Activated CD4-positive, alpha-beta T cell treated with anti-CD3 and anti-CD28 coated beads, Interleukin-2, amount 50 U/mL, for 48 hours (primary cell): ENCODE measurements at regions not wholly inside any gene's neighbourhood (a gene's known extent, or its start where the extent isn't known, plus 50 kb on each side); places are given as distances from the start of the nearest gene placed in this dataset.

ENCODE experiments used
- DNase-seq, 2 experiments: peaks; one replicate each; pipeline ENCODE4 v3.0.0-alpha.2; 2020

DNA sequence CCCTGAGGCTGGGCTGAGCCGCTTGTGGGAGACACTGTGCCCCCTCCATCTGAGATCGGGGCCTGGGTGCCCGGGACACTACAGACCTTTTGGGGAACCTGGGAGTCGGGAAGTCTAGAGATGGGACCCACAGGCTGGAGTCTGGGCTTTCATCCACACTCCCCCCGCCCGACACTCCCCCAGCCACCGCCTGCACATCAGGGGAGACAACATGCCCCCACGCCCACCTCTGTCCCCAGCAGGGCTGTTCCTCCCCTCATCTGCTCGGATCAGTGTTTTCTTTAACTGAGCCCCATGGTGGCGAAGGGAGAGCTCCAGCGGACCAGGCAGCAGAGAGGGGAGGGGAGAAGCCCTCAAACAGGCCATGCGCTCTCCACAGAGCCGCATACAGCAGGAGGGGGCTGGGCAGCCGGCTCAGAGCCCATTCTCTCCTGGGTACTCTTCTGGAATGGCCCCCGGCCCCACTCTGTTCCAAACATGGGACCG is 174.7 kb downstream of the IGLL1 start:
- DNase-seq: no peak

DNA sequence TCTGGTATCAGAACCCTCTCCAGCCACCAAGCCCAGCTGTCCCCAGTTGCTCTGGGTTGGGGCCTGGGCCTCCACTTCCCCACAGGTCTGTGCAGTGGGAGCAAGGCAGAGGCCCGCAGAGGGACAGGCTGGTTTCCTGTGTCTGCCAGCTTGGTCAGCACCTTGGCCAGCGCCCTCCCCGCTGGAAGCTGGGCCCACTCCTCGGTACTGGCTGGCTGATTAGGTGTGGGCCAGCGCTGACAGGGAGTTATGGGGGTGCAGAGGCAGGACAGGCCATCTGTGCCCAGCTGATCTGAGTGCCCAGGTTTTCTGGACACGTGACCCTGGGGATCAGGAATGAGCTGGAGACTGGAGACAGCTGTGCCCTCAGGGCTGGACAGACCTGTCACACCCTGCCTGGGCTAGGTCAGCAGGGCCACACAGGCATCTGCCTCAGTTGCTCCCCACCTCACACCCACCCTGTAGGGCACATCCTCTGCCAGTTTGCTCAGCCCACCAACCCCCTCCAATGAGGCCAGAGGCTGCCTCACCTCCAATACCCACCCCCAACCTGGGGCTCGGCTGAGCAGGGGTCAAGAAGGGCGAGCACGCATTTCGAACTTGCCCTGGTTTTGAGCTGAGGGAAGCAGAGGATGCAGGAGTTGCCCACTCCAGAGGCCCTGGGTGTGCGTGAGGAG is 175.3 kb downstream of the IGLL1 start:
- DNase-seq: no peak

DNA sequence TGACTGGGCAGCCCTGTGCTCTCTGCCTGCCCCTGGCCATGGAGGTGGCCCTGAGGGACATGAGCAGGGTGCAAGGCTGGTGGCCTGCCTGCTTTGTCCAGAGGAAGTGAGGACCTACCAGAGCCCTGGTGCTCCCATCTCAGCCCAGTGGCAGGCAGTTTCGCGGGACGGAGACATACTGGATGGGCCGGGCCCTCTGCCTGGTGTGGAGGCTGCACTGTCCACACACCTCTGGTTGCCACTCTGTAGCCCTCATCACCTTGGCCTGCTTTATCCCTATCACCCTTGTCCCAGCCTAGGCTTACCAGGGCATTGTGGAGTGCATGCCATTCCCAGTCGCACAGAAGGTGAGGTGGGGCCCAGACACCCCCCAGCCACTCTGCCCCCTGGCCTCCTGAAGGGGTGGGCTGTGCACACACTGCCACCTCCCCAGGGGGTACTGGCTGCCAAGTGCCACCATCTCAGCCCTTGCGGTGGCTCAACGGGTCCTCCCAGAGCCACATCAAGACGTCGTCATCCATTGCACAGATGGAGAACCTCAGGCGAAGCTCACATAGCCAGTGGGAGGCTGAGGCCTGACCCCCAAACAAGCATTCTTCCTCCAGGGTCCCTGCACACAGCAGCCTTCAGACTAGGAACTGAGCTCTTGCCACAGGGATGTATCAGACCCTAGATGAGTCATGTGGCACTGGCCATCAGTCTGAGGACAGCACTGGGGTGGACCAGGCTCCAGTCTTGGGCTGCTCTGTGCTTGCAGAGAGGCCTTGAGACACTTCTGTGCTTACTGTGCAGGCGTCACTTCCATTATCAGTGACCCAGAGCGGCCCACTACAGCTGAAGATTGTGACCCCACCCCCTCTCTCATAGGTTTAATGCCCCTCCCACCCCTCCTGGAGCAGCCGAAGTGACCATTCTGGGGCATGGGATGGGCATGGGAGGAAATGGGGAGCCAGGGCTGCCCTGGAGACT is 176.1 kb downstream of the IGLL1 start:
- DNase-seq: no peak

DNA sequence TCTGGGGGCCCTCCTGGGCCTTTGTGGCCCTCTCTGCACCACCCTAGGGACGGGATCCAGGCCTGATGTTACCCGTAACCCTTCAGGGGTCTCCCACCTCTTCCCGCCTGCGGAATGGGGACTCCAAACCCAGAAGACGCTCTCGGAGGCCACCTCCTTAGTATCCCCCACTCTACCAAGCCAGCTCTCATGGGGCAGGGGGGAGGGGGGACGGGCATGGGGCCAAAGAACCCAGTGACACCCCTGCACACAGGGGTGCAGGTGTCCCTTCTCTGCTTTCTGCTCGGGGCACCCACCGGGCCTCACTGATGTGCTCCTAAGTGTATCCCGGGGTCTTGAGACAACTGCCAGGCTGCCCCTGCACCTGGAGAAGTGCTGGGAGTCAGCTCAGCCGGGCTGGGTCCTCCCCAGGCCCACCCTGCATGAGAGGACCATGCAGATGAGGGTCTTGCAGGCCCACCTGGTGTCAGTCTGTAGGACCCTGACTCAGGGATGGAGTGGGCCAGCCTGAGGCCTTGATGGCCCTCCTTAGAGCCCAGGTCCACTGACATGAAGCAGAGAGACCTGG is 176.9 kb downstream of the IGLL1 start:
- no peak for DNase-seq

DNA sequence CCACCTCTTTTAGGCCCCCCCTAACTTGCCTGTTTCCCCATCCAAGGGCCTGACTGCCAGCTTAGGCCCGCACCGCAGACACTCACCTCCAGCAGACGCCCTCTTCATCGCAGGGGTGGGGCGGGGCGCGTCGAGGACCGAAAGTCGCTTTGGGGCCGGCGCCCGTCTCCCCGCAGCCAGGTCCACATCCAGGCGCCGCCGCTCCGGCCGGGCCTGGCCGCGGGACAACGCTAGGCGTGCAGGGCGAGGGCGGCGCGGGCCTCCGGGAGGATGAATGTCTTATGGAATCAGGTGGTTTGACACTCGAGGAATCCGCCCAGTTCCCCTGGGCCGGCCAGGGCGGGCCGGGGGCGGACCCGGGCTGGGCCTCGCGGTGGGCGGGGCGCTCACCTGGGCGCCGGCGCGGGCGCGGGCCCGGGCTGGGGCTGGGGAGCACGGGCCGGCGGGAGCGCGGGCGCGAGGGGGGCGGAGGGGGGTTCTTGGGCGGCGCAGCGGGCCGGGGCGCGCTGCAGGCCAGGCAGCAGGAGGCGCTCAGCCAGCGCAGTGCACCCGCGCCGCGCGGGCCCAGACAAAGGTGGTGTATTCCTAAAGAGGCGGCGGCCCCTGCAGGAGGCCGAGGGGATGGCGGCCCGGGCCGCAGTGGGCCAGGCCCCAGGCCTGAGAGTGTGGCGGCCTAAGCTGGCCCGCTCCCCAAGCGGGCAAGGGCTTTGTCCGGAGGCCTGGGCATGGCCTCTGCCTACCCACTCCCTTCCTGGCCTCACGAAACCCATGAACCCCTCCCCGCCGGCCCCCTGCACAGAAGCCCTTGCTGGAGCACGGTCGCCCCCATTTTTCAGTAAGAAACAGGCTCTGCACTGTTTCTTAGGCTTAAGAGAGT is 177.6 kb downstream of the IGLL1 start:
- DNase-seq: peak; percentile 50 to 64

DNA sequence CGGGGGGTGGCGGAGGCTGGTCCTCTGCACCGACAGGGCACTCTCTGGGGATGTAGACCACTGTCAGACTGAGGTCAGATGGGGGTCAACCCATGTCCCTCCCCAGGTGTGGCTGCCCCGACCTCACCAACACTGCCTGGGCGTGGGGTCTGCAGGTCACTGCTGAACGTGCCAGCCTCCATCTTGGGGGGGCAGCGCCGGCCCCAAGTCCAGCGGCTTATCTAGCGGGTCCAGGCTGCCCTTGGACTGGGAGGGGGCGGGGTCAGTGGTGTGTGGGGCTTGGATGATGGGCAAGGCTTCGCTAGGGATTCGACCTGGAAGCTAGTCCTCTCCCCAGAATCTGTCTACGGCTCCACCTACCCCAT is 178.2 kb downstream of the IGLL1 start:
- DNase-seq: no peak

DNA sequence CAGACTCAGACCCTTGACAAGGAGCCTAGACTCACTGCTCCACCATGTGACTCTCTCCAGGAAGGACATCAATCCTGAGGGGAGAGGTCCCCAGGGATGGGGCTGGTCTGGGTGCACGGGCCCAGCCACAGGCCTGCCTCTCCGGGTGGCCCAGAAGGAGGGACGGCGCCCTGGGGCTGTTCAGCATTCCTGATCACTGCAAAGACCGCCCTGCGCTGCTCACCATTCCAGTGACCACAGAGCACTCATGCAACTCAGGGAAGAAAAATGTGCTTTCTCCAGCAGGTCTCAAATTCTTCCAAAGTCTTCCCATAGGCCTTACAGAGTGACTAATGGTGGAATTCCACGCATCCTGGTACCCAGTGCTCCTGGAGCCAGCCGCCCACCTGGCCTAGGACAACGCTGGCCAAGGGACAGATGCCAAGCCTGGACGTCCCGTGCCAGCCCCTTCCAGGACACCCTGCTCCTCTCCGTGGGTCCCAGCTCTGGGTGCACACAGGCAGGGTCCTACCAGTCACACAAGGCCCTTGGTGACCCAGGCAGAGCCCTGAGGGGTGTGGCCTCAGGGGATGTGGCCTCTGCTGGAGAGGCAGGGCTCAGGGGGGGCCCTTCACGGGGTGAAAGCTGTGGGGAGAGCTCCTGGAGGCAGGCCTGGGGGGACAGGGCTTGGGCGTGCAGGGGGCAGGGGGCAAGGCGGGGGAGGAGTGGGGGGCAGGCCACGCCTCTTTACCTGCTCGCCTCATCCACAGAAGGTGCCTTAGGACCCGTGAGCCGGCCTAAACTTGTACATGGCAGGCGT is 178.8 kb downstream of the IGLL1 start:
- no peak for DNase-seq

DNA sequence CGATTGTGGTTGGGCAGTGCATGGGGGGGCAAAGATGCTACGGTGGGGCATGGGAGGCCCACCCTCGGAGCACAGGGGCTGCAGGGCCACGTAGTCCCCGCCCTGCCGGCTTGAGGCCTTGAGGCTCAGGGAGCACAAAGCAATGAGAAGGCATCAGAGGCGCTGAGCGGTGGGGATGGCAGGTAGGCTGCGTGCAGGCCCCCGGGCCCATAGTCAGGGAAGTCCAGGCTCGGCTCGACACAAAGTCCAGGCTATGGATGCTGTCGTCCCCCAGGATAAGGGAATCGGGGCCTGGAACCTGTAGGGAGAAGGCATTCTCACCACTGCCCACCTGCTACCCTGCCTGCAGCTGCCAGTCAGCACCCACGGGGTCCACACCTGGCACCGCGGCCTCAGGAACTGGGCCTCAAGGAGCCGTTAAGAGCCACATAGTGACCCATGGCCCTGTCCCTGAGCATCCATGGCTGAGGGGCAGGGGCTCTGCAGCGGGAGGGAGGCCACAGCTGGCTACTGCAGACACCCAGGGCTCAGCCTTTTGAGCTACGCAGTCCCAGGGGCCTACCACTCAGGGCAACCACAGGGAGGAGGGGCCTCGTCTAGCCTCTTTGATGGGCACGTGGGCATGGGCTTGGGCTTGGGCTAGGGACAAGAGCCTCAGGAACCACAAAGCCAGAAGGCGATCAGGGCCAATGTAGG is 179.7 kb downstream of the IGLL1 start:
- no peak for DNase-seq

DNA sequence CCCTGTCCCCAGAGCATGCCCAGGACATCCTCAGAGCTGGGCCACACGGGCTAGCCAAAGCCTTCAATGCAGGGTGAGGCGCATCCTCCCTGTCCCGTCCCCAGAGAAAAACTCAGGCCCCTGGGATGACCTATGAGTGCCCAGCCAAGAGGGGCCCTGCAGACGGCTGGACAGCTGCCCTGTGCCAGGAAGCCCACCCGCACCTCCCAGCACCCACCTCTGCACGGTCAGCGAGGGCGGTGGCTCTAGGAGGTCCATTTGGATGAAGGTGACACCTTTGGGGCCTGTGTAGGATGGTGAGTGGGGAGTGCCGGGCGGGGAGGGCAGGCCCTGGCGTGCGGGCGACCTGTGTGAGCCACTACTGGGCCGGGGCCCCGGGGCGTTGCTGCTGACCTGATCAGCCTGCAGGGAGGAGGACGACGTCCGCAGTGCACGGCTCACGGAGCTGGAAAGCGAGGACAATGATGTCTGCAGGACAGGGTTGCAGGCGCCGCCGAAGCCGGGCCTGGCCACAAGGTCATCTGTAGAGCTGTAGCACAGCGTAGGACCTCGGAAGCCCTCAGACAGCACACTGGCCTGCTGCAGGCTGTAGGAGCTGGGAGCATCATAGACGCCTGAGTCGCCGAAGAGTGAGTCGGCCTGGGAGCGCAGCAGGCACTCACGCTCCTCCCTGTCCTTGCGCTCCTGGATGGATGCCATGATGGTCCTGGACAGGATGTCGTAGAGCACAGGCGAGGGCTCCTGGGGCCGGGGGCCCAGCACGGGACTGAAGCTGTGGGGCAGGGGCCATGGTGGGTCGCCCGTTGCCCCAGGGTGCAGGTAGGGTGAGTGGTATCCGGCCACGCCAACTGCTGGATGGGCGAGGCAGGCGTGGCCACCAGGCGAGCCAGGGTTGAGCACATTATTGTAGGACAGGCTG is 180.5 kb downstream of the IGLL1 start:
- no peak for DNase-seq

DNA sequence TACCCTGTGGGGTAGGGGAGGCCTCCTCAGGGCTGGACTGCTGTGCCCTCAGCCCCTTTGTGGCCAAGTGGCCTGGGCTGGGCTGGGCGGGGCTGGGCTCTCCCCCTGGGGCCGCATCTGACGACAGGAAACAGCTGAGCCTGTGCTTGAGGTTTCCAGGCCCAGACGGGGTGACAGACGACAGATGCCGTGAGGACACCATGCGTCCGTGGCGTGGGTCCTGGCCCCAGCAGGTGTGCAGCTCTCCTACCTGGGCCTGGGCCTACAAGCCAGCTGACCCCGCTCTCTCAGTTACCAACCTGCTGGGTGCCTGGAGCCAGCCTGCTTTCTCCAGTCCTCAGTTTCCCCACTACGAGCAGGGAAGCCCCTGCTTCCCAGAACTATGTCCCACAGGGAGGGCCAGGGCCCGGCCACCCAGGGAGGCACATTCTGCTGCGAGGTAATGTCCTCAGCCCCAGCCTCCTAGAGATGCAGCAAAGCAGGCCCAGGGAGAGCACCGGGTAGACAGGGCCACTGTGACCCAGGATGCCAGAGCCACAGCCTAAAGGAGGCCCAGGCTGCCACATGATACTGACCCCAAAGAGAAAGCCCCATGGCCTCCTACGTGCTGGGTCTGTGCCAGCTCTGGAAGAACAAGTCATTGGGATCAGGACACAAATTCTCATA is 181.3 kb downstream of the IGLL1 start:
- DNase-seq: no peak

DNA sequence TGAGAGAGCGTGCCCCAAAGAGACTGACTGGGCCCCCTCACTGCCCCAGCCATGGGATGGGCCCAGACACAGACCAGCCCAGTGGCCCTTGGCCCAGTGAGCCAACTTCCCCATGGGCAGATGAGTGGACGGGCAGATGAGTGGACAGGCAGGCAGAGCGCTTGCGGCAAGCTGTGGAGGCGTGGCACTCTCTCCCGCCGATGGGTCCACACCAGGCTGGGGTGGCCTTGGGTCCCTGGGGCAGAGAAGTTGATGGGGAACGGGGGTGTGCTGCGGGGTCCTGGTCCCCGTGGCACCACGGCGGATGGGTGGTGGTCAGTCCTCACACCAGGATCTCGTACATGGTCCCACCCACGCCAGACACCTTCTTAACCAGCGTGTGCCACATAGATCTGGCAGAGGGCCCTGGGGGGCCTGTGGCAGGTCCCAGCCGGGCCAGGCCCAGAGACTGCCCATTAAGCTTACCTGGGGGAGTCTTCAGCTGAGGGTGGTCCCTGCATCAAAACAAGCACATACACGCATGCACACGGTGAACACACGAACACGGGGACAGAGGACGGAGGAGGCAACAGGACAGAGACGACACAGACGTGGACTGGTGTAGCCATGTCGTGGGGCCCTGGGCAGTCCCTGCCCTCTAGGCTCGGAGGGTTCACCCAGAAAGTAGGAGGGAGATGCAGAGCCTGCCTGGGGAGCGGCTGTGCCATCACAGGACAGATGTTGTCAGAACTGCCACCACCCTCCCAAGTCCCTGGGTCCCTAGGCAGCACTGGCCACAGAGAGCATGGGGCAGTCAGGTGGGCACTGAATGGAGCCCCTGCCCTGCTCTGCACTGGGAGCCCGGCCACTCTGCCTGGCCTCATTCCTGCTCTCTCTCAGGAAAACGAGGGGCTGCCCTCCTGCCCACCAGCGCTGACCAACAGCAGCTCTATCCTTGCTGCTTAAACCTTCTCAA is 182.2 kb downstream of the IGLL1 start:
- DNase-seq: no peak

DNA sequence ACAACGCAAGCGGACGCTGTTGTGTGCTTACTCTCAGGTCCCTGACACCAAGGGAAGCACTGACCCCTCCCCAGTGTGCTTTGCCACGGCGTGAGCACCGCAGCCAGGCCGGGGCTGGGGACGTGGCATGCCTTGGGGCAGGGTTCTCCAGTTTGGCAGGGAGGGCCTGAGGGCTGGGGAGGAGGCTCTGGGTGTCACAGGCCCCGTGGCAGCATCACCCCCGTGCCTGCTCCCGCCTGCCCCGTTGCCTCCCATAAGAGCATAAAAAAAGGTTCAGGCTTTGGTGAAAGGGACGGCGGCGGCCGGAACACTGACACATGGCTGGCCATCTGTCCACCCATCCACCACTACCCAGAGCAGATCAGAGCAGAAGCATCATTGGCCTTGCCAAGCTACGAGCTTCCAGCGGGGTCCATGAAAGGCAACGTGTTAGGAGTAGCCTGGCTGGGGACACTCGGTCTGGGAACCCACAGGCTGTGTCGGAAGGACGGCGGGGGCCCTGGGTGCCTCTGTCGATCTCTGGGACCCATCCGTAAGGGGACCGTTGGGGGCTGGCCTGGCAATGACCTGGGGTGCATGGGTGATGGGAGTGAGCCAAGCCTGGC is 183.0 kb downstream of the IGLL1 start:
- no peak for DNase-seq

DNA sequence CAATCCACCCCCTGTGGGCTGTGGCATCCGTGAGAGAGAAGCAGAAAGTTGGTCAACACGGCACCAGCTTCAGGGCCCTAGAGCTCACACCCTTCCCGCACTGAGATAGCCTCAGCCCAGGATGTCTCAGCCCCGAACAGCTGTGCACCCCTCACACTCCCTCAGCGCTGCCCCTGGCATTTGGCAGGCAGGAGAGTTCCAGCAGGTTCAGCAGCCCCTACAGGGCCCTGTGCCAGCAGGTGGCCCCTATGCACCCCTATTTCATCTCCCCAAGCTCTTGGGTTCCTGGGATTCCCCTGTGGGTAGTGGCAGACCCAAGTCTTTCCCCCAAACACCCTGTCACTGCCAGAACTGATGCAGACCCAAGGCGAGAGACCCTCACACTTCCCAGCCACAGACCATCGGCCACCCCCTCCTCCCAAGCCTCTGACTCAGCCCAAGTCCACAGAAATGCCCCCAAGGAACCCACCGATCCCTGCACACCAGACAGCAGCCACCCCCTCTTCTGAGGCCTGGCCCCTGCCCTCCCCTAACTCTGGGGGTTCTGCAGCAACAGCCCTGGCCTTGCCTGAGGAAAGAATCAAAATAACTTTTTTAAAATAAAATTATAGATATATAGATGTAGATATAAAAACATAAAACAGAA is 183.6 kb downstream of the IGLL1 start:
- DNase-seq: no peak

DNA sequence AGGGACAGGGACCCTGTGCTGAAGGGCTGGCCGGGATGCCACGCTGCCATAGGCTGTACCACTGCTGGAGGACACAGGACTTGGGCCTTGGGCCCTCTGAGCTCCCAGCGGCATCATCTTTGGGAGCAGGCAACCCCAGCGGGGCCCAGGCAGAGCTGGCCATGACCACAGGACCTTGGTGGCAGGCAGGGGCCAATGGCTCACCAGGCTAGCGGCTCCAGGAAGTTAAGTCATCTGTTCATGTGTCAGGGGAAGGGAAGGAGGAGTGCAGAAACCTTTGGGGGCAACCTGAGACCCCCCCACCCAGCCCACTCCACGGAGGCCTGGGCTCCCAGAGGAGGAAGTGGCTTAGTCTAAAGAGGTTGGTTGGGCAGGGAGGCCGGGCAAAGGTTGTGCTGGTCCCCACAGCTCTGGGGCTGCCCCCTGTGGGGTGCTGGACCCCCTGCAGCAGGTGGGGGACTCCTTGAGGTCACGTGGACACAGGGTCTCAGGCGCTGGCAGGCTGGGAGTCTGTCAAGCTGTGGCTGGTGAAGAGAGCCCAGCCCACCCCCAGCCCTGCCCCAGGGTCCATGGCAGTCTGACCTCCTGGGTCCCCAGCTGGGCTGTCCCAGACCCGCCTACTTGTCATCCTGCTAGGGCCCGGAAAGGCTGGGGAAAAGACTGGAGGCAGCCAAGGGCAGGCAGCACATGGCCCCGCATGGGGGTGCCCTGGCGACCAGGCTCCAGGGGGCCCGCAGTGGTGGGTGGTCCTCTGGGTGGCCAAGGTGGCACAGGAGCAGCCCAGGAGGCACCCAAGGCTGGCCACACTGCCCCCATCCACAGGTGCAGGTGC is 184.3 kb downstream of the IGLL1 start:
- no peak for DNase-seq

DNA sequence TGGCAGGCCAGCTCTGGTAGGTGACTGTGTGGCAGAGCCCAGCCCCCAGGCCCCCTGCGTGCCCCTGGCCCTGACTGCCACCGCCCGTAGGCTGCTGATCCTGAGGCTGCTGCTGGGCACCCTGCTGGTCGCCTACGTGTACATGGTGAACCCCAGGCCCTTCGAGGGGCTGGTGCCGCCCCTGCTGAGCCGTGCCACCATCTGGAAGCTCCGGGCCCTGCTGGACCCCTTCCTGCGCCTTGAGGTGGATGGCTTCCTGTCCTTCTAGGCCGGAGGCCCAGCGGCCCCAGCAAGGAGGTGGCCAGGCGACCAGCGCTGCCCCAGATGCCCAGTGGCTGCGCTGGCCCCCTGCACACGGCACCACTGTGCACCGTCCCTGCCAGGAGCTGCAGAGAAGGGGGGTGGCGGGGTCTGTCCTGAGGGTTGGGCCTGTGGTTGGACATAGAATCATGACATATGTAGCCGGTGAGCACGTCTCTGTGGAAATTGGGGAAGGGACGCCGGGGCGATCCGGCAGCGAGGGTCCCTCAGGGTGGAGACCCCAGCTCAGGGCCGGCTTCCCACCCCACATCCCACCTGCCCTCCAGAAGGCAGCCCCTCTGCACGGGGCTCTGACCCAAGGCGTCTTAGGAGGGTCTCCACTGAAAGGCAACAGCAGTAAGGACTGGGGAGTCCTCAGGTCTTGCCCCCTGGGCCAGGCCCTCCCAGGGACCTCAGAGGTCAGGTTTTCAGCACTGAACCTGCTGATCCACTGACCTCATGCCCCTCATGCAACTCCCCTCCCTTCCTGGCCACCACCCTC is 185.4 kb downstream of the IGLL1 start:
- DNase-seq: no peak
